Left lung (tissue), 4 donors: ENCODE measurements at regions not wholly inside any gene's neighbourhood (a gene's known extent, or its start where the extent isn't known, plus 50 kb on each side); places are given as distances from the start of the nearest gene placed in this dataset.

Source experiments
- ATAC-seq: fragments of 200-7000 bp; cut with Tn5 transposase; one replicate; pipeline ENCODE4 v1.9.1; 2020; ENCODE audit warnings: moderate library complexity
- DNase-seq, 4 donors: peaks; one replicate each; pipeline ENCODE4 v3.0.0-alpha.2; 2013 to 2020
- H3K27ac ChIP-seq, 2 donors: fragments of 200-600 bp; sonication (generic) in 1 of 2; one replicate each; pipeline versions ENCODE4 v1.5.0 to v1.8.0; 2020 to 2021
- H3K27me3 ChIP-seq, 2 donors: fragments of 200-600 bp; sonication (generic) in 1 of 2; one replicate each; pipeline versions ENCODE4 v1.5.0 to v1.8.0; 2020 to 2021
- H3K36me3 ChIP-seq, 2 donors: fragments of 200-600 bp; sonication (generic) in 1 of 2; one replicate each; pipeline versions ENCODE4 v1.5.0 to v1.8.0; 2020 to 2021
- H3K4me1 ChIP-seq, 2 donors: fragments of 200-600 bp; one replicate each; pipeline ENCODE4 v1.8.0; 2021
- H3K4me3 ChIP-seq, 2 donors: fragments of 200-600 bp; sonication (generic) in 1 of 2; one replicate each; pipeline versions ENCODE4 v1.5.0 to v1.8.0; 2020 to 2021; ENCODE audit warnings: mild to moderate bottlenecking in 1 of 2
- H3K9me3 ChIP-seq, 2 donors: fragments of 200-600 bp; sonication (generic) in 1 of 2; one replicate each; pipeline versions ENCODE4 v1.5.0 to v1.8.0; 2020 to 2021
- intact Hi-C, 2 donors: fragments of 100-400 bp; cut with DNase I; formaldehyde crosslinking; loops; one replicate each; pipeline versions ENCODE4 v1.11.2 to v1.14.2; 2022
- TF ChIP-seq, protein P1 (sequence below), 2 donors: fragments of 200-600 bp; sonication (generic) in 1 of 2; IDR thresholded peaks; one replicate each; pipeline versions ENCODE4 v1.5.0 to v1.8.0; 2021; ENCODE audit warnings: antibody characterized with exemption in 2 of 2
- donor health status: DM: no; HTN: yes; CAD: no.
- donor health status: DM: no; HTN: no; CAD: no.

DNA sequence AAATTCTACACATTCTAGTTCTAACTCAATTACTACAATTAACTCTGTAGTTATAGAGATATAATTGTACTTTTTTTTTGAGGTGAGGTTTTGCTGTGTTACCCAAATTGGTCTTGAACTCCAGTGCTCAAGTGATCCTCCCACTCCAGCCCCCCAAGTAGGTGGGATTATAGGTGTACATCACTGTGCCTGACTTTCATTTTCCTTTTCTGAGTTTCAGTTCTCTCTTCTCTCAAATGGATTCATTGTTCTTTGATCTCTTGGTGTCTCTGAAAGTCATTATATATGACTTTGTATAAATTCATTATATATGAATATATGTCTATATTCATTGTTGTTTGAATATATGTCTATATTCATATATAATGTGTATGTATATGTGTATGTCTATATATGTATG is 74.0 kb upstream of the GALNT2 start:
- H3K4me1 ChIP-seq = no peaks in the 10 kb centered on the region
- no peaks in the 10 kb centered on the region for H3K36me3 ChIP-seq
- TF ChIP-seq, protein P1, sequence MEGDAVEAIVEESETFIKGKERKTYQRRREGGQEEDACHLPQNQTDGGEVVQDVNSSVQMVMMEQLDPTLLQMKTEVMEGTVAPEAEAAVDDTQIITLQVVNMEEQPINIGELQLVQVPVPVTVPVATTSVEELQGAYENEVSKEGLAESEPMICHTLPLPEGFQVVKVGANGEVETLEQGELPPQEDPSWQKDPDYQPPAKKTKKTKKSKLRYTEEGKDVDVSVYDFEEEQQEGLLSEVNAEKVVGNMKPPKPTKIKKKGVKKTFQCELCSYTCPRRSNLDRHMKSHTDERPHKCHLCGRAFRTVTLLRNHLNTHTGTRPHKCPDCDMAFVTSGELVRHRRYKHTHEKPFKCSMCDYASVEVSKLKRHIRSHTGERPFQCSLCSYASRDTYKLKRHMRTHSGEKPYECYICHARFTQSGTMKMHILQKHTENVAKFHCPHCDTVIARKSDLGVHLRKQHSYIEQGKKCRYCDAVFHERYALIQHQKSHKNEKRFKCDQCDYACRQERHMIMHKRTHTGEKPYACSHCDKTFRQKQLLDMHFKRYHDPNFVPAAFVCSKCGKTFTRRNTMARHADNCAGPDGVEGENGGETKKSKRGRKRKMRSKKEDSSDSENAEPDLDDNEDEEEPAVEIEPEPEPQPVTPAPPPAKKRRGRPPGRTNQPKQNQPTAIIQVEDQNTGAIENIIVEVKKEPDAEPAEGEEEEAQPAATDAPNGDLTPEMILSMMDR (IDR thresholded peaks at IDR 0.05) = no peak
- no peaks in the 10 kb centered on the region for H3K27me3 ChIP-seq
- H3K27ac ChIP-seq = no peak overlapping the region
- intact Hi-C loops = no loop called here
- no peaks in the 10 kb centered on the region for H3K9me3 ChIP-seq
- DNase-seq = no peak
- no peak overlapping the region for H3K4me3 ChIP-seq
- no peak for ATAC-seq

DNA sequence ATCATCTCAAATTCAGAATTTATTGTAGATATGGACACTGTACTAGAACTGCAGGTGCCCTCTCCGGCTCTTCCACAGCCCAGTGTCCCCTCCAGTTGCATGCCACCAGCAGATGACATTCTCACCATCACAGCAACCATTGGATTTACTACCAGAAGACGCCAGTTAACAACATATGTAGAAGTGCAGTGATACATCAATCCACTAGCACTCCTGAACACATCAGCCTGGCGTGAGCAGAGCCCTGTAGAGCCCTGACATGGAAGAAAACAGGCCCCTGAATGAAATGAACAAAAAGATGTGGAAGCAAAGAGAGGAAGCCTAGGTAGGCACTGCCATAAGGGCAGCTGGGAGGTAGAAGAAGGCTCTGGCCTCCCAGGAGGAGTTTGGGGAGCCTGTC is 73.1 kb upstream of the GALNT2 start:
- intact Hi-C loops = no loop called here
- ATAC-seq = no peak
- no peaks in the 10 kb centered on the region for H3K9me3 ChIP-seq
- no peak overlapping the region for H3K27ac ChIP-seq
- DNase-seq = no peak
- no peaks in the 10 kb centered on the region for H3K27me3 ChIP-seq
- H3K4me1 ChIP-seq = no peaks in the 10 kb centered on the region
- H3K36me3 ChIP-seq = no peaks in the 10 kb centered on the region
- TF ChIP-seq, protein P1 (IDR thresholded peaks at IDR 0.05) = no peak
- H3K4me3 ChIP-seq = no peak overlapping the region

DNA sequence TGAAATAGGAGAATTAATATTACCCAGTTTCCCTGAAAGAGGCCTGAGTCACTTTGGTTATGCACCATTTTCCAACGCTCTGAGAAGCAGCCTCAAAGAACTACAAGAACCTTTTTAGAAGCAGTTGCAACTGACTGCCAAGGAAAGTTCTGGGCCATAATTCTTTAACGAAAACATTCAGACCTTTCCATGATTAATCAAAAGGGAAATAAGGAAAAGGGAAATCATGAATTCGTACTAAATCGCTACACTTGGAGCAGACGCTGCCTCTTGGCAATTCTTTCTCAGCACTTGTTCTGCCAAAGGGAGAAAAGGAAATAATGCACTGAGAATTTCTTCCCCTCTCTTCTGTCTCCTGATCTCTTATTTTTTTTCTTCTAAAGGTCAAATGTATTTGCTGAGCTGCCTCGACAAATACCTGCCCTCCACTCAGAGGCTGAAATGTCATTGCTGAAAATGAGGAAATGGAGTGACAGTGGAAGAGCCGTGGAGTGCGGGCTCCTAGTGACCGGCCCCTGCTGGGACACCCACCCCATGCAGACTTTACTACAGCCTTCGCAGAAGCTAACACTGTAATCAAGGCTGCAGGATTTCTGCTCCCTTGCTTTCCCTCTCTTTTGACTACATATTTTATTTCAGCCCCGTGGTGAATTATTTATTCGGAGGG is 67.9 kb upstream of the GALNT2 start:
- TF ChIP-seq, protein P1 (IDR thresholded peaks at IDR 0.05) = no peak
- Histone ChIP-seq H3K9me3 (no peaks in the 10 kb centered on the region), H3K27me3 (no peaks in the 10 kb centered on the region), H3K36me3 (no peaks in the 10 kb centered on the region), H3K4me3 (no peak overlapping the region), H3K27ac (no peak overlapping the region), H3K4me1 (peaks cover 8 to 24% of the 10 kb centered on the region in 2 donors)
- DNase-seq = peak in 1 of 4 donors; percentile 3
- intact Hi-C loops = no loop called here
- ATAC-seq = peak; percentile 19

DNA sequence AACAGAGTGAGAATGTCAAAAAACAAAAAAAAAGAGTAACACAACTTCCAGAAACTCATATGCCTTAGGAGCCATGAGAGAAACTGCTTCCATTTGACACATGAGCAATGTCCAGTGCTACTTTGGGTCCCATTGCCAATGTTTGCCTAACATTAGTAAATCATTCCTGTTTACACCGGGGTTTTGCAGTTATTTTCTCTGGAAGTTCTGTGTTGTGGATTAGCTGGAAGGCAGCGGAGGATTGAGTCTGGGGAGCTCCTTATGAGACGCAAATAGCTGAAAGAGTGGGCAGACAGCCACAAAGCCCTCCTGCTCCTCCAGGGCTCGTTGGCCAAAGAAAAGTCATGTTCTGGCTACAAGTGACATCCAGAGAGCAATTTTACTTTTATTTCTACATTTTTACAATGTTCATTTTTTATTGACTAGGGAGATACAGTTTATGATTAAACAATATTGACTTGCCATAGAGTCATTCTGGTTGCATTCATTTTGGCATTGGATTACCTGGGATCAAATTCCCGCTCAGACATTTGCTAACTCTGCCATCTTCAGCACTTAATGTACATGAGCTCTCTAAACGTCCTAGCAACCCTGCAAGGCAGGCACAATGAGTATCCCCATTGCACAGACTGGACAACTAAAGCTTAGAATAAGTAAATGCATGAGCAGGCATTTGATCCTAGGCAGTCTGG is 66.4 kb upstream of the GALNT2 start:
- Histone ChIP-seq H3K4me1 (peaks cover 8 to 29% of the 10 kb centered on the region in 2 donors), H3K9me3 (no peaks in the 10 kb centered on the region), H3K36me3 (no peaks in the 10 kb centered on the region), H3K27me3 (no peaks in the 10 kb centered on the region), H3K4me3 (no peak overlapping the region), H3K27ac (no peak overlapping the region)
- TF ChIP-seq, protein P1 (IDR thresholded peaks at IDR 0.05) = no peak
- ATAC-seq = no peak
- intact Hi-C loops = no loop called here
- no peak for DNase-seq

DNA sequence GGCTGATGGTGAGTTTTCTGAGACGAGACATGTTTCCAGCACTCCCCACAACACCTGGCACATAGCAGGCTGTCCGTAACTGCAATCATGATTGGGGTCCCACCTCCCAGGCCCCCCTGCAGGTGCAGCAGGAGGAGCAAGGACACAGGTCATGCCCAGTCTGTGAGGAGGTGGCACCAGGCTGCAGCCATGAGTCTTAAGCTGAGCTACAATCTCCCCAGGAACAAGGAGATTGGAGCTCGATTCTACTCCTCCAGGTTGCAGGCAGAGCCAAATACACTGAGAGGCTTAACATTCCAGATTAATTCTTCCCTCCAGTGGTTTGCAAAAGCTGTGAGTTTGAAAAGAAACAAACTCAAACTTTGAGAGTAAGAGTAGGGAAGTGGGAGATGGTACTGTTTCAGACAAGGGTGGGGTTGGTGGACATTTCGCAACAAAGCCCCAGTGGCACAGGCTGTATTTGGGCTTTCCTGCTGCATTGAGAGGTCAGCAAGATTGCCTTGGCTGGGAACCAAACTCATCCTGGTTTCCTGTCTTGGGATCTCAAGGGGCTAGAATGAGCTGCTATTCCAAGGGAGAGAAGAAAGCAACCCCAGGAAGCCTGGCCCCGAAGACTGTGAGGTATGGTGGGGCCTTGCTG is 64.8 kb upstream of the GALNT2 start:
- Histone ChIP-seq H3K36me3 (no peaks in the 10 kb centered on the region), H3K9me3 (no peaks in the 10 kb centered on the region), H3K4me3 (no peak overlapping the region), H3K27me3 (no peaks in the 10 kb centered on the region), H3K27ac (no peak overlapping the region), H3K4me1 (peaks cover 8 to 29% of the 10 kb centered on the region in 2 donors)
- intact Hi-C loops = no loop called here
- ATAC-seq (peak; percentile 60), DNase-seq (peak in 2 of 4 donors; percentile 5 to 52)
- TF ChIP-seq, protein P1 (IDR thresholded peaks at IDR 0.05) = no peak
